Body of pancreas (tissue), 4 donors: ENCODE measurements at regions not wholly inside any gene's neighbourhood (a gene's known extent, or its start where the extent isn't known, plus 50 kb on each side); places are given as distances from the start of the nearest gene placed in this dataset.

ENCODE experiments used
- CTCF ChIP-seq, 7 experiments: fragments of 450-650 bp in 4 of 7; fragments of 200-600 bp in 3 of 7; sonication (generic) in 3 of 7; IDR thresholded peaks; one replicate each; pipeline ENCODE4 v1.5.1; 2016 to 2019; ENCODE audit warnings: antibody characterized with exemption in 7 of 7
- POLR2A ChIP-seq, 3 donors: fragments of 450-650 bp; IDR thresholded peaks; one replicate each; pipeline ENCODE4 v1.6.1; 2016; ENCODE audit warnings: antibody characterized with exemption in 3 of 3, mild to moderate bottlenecking in 2 of 3

GRCh38 chr18:42510540-42510939 is 555.5 kb downstream of the PIK3C3 start:
- TF ChIP-seq CTCF (IDR thresholded peaks at IDR 0.05): no peak
- no peak for TF ChIP-seq POLR2A (IDR thresholded peaks at IDR 0.05)
